Adrenal gland (tissue), 5 donors: ENCODE measurements at regions not wholly inside any gene's neighbourhood (a gene's known extent, or its start where the extent isn't known, plus 50 kb on each side); places are given as distances from the start of the nearest gene placed in this dataset.

Experiments
- POLR2A ChIP-seq, 2 donors: fragments of 450-650 bp; IDR thresholded peaks; one replicate each; pipeline ENCODE4 v1.6.1; 2017; ENCODE audit warnings: antibody characterized with exemption in 2 of 2, mild to moderate bottlenecking in 2 of 2, moderate library complexity in 1 of 2
- TF ChIP-seq, protein P1 (sequence below), 6 experiments: fragments of 450-650 bp in 4 of 6; fragments of 200-600 bp in 2 of 6; sonication (generic) in 1 of 6; IDR thresholded peaks; 1 replicate in 5 of 6; 2 replicates in 1 of 6; pipeline versions ENCODE4 v1.5.1 to v1.8.0; 2016 to 2021; ENCODE audit warnings: antibody characterized with exemption in 6 of 6, mild to moderate bottlenecking in 2 of 6, moderate library complexity in 1 of 6
- donor health status: DM: no; HTN: no; CAD: no.

DNA sequence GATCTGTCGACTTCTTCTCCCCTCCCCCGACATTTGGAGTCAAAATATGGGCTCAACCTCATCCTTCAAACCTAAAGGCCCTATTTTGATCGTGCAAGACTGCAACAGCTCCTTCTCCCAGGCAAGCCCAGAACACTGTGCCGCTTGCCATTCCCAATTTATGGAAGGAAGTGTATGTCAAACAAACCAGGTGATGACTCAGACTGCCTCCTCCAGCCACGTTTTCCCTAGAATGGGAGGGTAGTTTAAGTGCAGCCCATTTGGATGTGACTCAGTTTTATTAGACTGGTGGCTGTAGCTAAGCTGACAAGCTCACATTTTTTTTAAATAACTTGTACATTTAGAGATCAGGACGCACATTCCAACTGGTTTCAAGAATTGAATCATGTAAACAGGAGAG lies 570.4 kb upstream of the DIPK2B start:
- TF ChIP-seq, protein P1, sequence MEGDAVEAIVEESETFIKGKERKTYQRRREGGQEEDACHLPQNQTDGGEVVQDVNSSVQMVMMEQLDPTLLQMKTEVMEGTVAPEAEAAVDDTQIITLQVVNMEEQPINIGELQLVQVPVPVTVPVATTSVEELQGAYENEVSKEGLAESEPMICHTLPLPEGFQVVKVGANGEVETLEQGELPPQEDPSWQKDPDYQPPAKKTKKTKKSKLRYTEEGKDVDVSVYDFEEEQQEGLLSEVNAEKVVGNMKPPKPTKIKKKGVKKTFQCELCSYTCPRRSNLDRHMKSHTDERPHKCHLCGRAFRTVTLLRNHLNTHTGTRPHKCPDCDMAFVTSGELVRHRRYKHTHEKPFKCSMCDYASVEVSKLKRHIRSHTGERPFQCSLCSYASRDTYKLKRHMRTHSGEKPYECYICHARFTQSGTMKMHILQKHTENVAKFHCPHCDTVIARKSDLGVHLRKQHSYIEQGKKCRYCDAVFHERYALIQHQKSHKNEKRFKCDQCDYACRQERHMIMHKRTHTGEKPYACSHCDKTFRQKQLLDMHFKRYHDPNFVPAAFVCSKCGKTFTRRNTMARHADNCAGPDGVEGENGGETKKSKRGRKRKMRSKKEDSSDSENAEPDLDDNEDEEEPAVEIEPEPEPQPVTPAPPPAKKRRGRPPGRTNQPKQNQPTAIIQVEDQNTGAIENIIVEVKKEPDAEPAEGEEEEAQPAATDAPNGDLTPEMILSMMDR (IDR thresholded peaks at IDR 0.05) = no peak
- no peak for TF ChIP-seq POLR2A (IDR thresholded peaks at IDR 0.05)
